Keratinocyte (primary cell): ENCODE measurements at regions not wholly inside any gene's neighbourhood (a gene's known extent, or its start where the extent isn't known, plus 50 kb on each side); places are given as distances from the start of the nearest gene placed in this dataset.

ENCODE experiments used
- DNase-seq: peaks from one replicate; pipeline ENCODE4 v3.0.0-alpha.2; 2011; ENCODE audit warnings: low read depth, missing footprints, low spot score
- FAIRE-seq: peaks from 2 replicates; lab custom pipeline; 2011; peaks lifted over from hg19 to GRCh38; lab: Jason Lieb, UNC
- H2AFZ ChIP-seq: 2 replicates; pipeline ENCODE4 v1.6.0; 2012; ENCODE audit warnings: low read length, control low read depth, inconsistent platforms; ENCODE audit not compliant: control insufficient read depth
- H3K27ac ChIP-seq: 2 replicates; pipeline ENCODE4 v1.5.1; 2011; ENCODE audit warnings: low read length; ENCODE audit not compliant: control insufficient read depth, insufficient read depth
- H3K27me3 ChIP-seq: 3 replicates; pipeline ENCODE4 v1.6.0; 2011; ENCODE audit warnings: low read length; ENCODE audit not compliant: control insufficient read depth, insufficient read depth; ENCODE audit errors: extremely low read depth
- H3K36me3 ChIP-seq, 2 experiments: 2 replicates in 1 of 2; 3 replicates in 1 of 2; pipeline ENCODE4 v1.5.1; 2011; ENCODE audit warnings: low read length in 2 of 2, mild to moderate bottlenecking in 1 of 2; ENCODE audit not compliant: control insufficient read depth in 2 of 2, insufficient read depth in 2 of 2; ENCODE audit errors: extremely low read depth in 1 of 2
- H3K4me1 ChIP-seq: 3 replicates; pipeline ENCODE4 v1.5.1; 2011; ENCODE audit warnings: low read length; ENCODE audit not compliant: control insufficient read depth, insufficient read depth; ENCODE audit errors: extremely low read depth
- H3K4me2 ChIP-seq: 3 replicates; pipeline ENCODE4 v1.6.0; 2011; ENCODE audit warnings: low read depth, low read length; ENCODE audit not compliant: control insufficient read depth, insufficient read depth; ENCODE audit errors: extremely low read depth
- H3K4me3 ChIP-seq, 3 experiments: fragments of 200-600 bp in 1 of 3; sonication (generic) in 1 of 3; 2 replicates in 2 of 3; 3 replicates in 1 of 3; pipeline ENCODE4 v1.5.1; 2011 to 2016; ENCODE audit warnings: low read length in 3 of 3, mild to moderate bottlenecking in 3 of 3, control low read depth in 2 of 3, inconsistent platforms in 1 of 3, low read depth in 1 of 3, mixed read lengths in 1 of 3, mixed run types in 1 of 3, moderate library complexity in 1 of 3; ENCODE audit not compliant: control insufficient read depth in 2 of 3, insufficient read depth in 2 of 3; ENCODE audit errors: extremely low read depth in 1 of 3
- H3K79me2 ChIP-seq: 2 replicates; pipeline ENCODE4 v1.6.0; 2012; ENCODE audit warnings: low read length; ENCODE audit not compliant: control insufficient read depth, insufficient read depth
- H3K9ac ChIP-seq: 3 replicates; pipeline ENCODE4 v1.6.0; 2011; ENCODE audit warnings: low read length; ENCODE audit not compliant: control insufficient read depth, insufficient read depth; ENCODE audit errors: extremely low read depth
- H3K9me1 ChIP-seq: 3 replicates; pipeline ENCODE4 v1.6.0; 2011; ENCODE audit warnings: low read length; ENCODE audit not compliant: control insufficient read depth, insufficient read depth; ENCODE audit errors: extremely low read depth
- H3K9me3 ChIP-seq: 2 replicates; pipeline ENCODE4 v1.5.1; 2012; ENCODE audit warnings: low read depth, low read length; ENCODE audit not compliant: control insufficient read depth
- H4K20me1 ChIP-seq: 3 replicates; pipeline ENCODE4 v1.6.0; 2011; ENCODE audit warnings: low read length; ENCODE audit not compliant: control insufficient read depth, insufficient read depth; ENCODE audit errors: extremely low read depth
- CTCF ChIP-seq, 3 experiments: IDR thresholded peaks in 1 of 3; conservative IDR thresholded peaks in 1 of 3; optimal IDR thresholded peaks in 1 of 3; 2 replicates in 2 of 3; 3 replicates in 1 of 3; pipeline versions ENCODE3 to v1.5.1; 2011; ENCODE audit warnings: low read length in 3 of 3, mild to moderate bottlenecking in 3 of 3, moderate library complexity in 2 of 3, control low read depth in 1 of 3, inconsistent platforms in 1 of 3; ENCODE audit not compliant: insufficient read depth in 2 of 3; ENCODE audit errors: extremely low read depth in 1 of 3
- EZH2 ChIP-seq: IDR thresholded peaks from one replicate; pipeline ENCODE4 v1.6.1; 2012; ENCODE audit warnings: inconsistent platforms, mild to moderate bottlenecking, low read length, moderate library complexity
- dilution Hi-C: fragments of 300-500 bp; cut with MboI; formaldehyde crosslinking; loops from one replicate; pipeline ENCODE4 v1.7.0; 2020; ENCODE audit warnings: low sequenced_read_pairs; ENCODE audit not compliant: extremely low pct_ligation_motif_present

- Histone ChIP-seq H4K20me1 (no peaks in the 10 kb centered on the region), H3K9ac (no peak overlapping the region), H3K4me3 (no peak overlapping the region), H2AFZ (no peak overlapping the region), H3K36me3 (no peaks in the 10 kb centered on the region), H3K27me3 (no peaks in the 10 kb centered on the region), H3K27ac (no peak overlapping the region), H3K9me1 (no peaks in the 10 kb centered on the region), H3K4me1 (peaks cover 2% of the 10 kb centered on the region), H3K9me3 (no peaks in the 10 kb centered on the region), H3K79me2 (no peaks in the 10 kb centered on the region), H3K4me2 (no peak overlapping the region)
- DNase-seq (no peak), FAIRE-seq (no peak)
- no peak for TF ChIP-seq EZH2
- no peak for TF ChIP-seq CTCF (optimal IDR thresholded peaks at IDR 0.05 in 1 of 3, IDR thresholded peaks at IDR 0.05 in 1 of 3, conservative IDR thresholded peaks at IDR 0.05 in 1 of 3; ENCODE audit: extremely low read depth in 1 of 3, insufficient read depth in 2 of 3, low read length in 3 of 3)
- dilution Hi-C loops, result no loop called here
Measured at GRCh38 chr6:134414793-134415192, 96.9 kb upstream of the SGK1 start.

GRCh38 chr6:134413241-134413643, 95.3 kb upstream of the SGK1 start:
- dilution Hi-C loops, result no loop called here
- H2AFZ ChIP-seq, result no peak overlapping the region
- H3K36me3 ChIP-seq, result no peaks in the 10 kb centered on the region
- no peaks in the 10 kb centered on the region for H3K79me2 ChIP-seq
- no peaks in the 10 kb centered on the region for H3K27me3 ChIP-seq
- TF ChIP-seq EZH2 (no peak), CTCF (optimal IDR thresholded peaks at IDR 0.05 in 1 of 3, IDR thresholded peaks at IDR 0.05 in 1 of 3, conservative IDR thresholded peaks at IDR 0.05 in 1 of 3; ENCODE audit: extremely low read depth in 1 of 3, insufficient read depth in 2 of 3, low read length in 3 of 3) (no peak)
- H3K9me3 ChIP-seq, result no peaks in the 10 kb centered on the region
- H3K4me3 ChIP-seq, result no peak overlapping the region
- no peaks in the 10 kb centered on the region for H3K4me1 ChIP-seq
- no peak overlapping the region for H3K9ac ChIP-seq
- H4K20me1 ChIP-seq, result no peaks in the 10 kb centered on the region
- FAIRE-seq, result no peak
- H3K9me1 ChIP-seq, result no peaks in the 10 kb centered on the region
- DNase-seq, result no peak
- H3K27ac ChIP-seq, result no peak overlapping the region
- H3K4me2 ChIP-seq, result no peak overlapping the region
